NCI-H226 (cell line): ENCODE measurements at regions not wholly inside any gene's neighbourhood (a gene's known extent, or its start where the extent isn't known, plus 50 kb on each side); places are given as distances from the start of the nearest gene placed in this dataset.
A peak's percentile ranks its signal among the peaks of the same experiment; 100 is the strongest.
"Not testable (repeated sequence)": the region's sequence is repeated elsewhere in the genome, so short reads cannot be mapped to it uniquely, and the experiment has no call there.

ENCODE experiments used
- DNase-seq: peaks from one replicate; pipeline ENCODE4 v3.0.0-alpha.2; 2015

GRCh38 chr11:110514967-110515366, 85.2 kb downstream of the FDX1 start:
- no peak for DNase-seq

DNA sequence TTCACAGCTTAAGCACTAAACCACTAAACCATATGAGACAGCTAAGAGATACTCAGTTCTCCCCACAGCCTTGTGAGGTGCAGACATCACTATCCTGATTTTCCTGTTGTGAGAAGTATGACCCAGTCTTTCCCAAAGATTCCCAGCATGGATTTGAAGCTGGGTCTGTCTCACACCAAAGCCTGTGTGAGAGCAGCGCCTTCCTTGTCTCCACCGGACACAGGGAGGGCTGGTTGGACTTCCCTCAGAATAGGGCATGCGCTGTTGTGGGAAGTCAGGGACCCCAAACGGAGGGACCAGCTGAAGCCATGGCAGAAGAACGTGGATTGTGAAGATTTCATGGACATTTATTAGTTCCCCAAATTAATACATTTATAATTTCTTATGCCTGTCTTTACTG, 87.6 kb downstream of the FDX1 start:
- DNase-seq = not testable (repeated sequence)

GRCh38 chr11:110518809-110519514, 89.2 kb downstream of the FDX1 start:
- DNase-seq = no peak

DNA sequence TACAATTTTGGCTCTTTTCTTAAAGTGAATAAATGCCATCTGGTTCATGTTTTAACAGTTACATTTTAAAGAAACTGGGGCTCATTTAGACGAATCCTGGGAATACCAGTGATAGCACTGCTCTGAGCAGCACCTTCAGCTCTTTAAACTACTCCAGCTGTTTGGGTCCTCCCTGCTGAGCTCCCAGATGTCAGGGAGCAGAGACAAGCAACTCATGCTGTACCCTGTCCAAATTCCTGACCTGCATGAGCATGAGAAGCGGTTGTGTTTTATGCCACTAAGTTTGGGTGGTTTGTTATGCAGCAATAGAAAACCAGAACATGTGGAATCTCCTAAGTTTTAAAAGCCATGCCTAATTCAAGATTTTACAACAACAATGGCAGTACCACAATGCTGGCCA, 90.0 kb downstream of the FDX1 start:
- DNase-seq = no peak

DNA sequence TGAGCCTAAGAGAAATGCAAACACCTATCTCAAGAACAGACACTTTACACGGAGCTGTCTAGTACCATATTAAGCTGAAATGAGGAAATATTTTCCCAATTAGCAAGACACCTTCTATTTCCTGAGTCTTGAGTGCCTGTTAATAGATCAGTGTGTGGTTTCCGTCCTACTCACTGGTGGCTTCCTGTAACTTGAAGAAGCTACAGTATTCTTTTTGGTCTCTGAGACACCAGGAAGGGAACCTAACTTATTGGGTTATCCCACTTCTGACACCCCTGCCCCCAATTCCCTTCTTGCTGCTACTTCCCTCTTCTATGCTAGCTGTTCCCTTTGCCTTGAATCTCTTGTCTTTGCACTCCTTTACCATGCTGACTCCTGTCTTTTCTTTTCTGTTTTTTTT, 92.7 kb downstream of the FDX1 start:
- DNase-seq = no peak

- DNase-seq = no peak
These were observed 94.5 kb downstream of the FDX1 start for GRCh38 chr11:110524238-110524637.

GRCh38 chr11:110525883-110526282, 96.1 kb downstream of the FDX1 start:
- DNase-seq = peak; percentile 91

GRCh38 chr11:110526323-110526722, 96.6 kb downstream of the FDX1 start:
- no peak for DNase-seq
